RWPE2 (cell line): ENCODE measurements at regions not wholly inside any gene's neighbourhood (a gene's known extent, or its start where the extent isn't known, plus 50 kb on each side); places are given as distances from the start of the nearest gene placed in this dataset.

Experiments
- ATAC-seq: fragments of 200-7000 bp; cut with Tn5 transposase; 3 replicates; pipeline ENCODE4 v1.9.1; 2021; ENCODE audit warnings: low read depth
- DNase-seq: peaks from one replicate; pipeline ENCODE4 v3.0.0-alpha.2; 2020; ENCODE audit warnings: low spot score
- H3K27ac ChIP-seq: fragments of 450-650 bp; 2 replicates; pipeline ENCODE4 v1.5.1; 2017; ENCODE audit warnings: mild to moderate bottlenecking; ENCODE audit not compliant: poor library complexity, severe bottlenecking
- H3K27me3 ChIP-seq: fragments of 250-450 bp; sonication (Bioruptor Pico); 2 replicates; pipeline ENCODE4 v1.5.1; 2021; ENCODE audit warnings: mild to moderate bottlenecking, moderate library complexity; ENCODE audit not compliant: insufficient read depth, poor library complexity, severe bottlenecking
- H3K36me3 ChIP-seq: fragments of 250-450 bp; sonication (Bioruptor Pico); 2 replicates; pipeline ENCODE4 v1.5.1; 2020; ENCODE audit warnings: low read depth, mild to moderate bottlenecking, moderate library complexity
- H3K4me1 ChIP-seq: fragments of 250-450 bp; sonication (Bioruptor Pico); 2 replicates; pipeline ENCODE4 v1.5.1; 2021; ENCODE audit warnings: mild to moderate bottlenecking, moderate library complexity; ENCODE audit not compliant: insufficient read depth, poor library complexity, severe bottlenecking
- H3K4me3 ChIP-seq: fragments of 250-450 bp; sonication (Bioruptor Pico); 2 replicates; pipeline ENCODE4 v1.5.1; 2021; ENCODE audit warnings: mild to moderate bottlenecking, moderate library complexity; ENCODE audit not compliant: severe bottlenecking
- H3K9me3 ChIP-seq: fragments of 250-450 bp; sonication (Bioruptor Pico); 2 replicates; pipeline ENCODE4 v1.5.1; 2021; ENCODE audit warnings: mild to moderate bottlenecking, moderate library complexity; ENCODE audit not compliant: severe bottlenecking
- TF ChIP-seq, protein P1 (sequence below): fragments of 450-650 bp; IDR thresholded peaks from one replicate; pipeline ENCODE4 v1.5.1; 2017; ENCODE audit warnings: mild to moderate bottlenecking, moderate library complexity; ENCODE audit not compliant: poor library complexity, severe bottlenecking

DNA sequence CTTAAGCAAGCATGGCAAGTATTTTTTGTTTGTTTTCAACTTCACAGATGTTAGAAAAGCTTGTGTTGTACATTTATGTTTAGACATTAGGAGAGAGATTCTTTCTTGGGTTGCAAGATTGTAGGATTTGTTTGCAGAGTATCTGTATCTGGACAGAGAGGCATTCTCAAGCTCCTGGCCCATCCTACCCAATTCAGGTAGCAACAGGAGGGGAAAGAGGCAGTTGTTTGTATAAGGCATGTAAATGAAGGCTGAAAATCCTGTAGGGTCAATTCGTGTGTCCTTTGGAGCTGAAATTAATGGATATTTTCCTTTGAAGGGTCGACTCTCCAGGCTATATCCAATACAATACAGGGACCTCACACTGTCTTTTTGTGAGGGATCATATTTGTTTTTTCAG, 147.3 kb downstream of the KCNRG start:
- Histone ChIP-seq H3K9me3 (no peaks in the 10 kb centered on the region), H3K4me1 (no peaks in the 10 kb centered on the region), H3K27me3 (no peaks in the 10 kb centered on the region), H3K36me3 (no peaks in the 10 kb centered on the region), H3K27ac (no peak overlapping the region), H3K4me3 (no peak overlapping the region)
- TF ChIP-seq, protein P1, sequence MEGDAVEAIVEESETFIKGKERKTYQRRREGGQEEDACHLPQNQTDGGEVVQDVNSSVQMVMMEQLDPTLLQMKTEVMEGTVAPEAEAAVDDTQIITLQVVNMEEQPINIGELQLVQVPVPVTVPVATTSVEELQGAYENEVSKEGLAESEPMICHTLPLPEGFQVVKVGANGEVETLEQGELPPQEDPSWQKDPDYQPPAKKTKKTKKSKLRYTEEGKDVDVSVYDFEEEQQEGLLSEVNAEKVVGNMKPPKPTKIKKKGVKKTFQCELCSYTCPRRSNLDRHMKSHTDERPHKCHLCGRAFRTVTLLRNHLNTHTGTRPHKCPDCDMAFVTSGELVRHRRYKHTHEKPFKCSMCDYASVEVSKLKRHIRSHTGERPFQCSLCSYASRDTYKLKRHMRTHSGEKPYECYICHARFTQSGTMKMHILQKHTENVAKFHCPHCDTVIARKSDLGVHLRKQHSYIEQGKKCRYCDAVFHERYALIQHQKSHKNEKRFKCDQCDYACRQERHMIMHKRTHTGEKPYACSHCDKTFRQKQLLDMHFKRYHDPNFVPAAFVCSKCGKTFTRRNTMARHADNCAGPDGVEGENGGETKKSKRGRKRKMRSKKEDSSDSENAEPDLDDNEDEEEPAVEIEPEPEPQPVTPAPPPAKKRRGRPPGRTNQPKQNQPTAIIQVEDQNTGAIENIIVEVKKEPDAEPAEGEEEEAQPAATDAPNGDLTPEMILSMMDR = no peak
- DNase-seq (no peak), ATAC-seq (no peak)

GRCh38 chr13:50167224-50167947, 152.1 kb downstream of the KCNRG start:
- Histone ChIP-seq H3K27me3 (no peaks in the 10 kb centered on the region), H3K27ac (no peak overlapping the region), H3K4me1 (no peaks in the 10 kb centered on the region), H3K4me3 (no peak overlapping the region), H3K9me3 (no peaks in the 10 kb centered on the region), H3K36me3 (no peaks in the 10 kb centered on the region)
- TF ChIP-seq, protein P1 = no peak
- DNase-seq (no peak), ATAC-seq (no peak)

DNA sequence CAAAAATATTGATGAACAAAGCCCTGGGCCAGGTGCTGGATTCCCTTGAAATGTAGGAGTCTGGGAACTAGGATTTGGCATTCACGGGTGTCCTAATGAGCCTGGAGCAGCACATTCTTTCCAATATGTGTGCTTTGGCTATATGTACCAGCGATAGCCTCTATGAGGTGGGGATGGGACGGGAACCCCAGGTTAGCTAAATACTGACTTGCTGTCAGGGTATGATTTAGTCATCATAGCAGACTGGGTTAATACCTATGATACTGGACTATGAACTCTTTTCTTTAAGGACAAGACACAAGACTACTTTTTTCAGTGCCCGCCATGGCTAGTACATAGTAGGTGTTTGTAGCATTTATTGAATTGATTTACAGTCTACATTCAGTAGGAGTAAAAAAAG, 152.7 kb downstream of the KCNRG start:
- no peaks in the 10 kb centered on the region for H3K4me1 ChIP-seq
- no peaks in the 10 kb centered on the region for H3K36me3 ChIP-seq
- H3K4me3 ChIP-seq = no peak overlapping the region
- DNase-seq = no peak
- TF ChIP-seq, protein P1 = no peak
- no peak for ATAC-seq
- H3K27me3 ChIP-seq = no peaks in the 10 kb centered on the region
- no peaks in the 10 kb centered on the region for H3K9me3 ChIP-seq
- no peak overlapping the region for H3K27ac ChIP-seq

DNA sequence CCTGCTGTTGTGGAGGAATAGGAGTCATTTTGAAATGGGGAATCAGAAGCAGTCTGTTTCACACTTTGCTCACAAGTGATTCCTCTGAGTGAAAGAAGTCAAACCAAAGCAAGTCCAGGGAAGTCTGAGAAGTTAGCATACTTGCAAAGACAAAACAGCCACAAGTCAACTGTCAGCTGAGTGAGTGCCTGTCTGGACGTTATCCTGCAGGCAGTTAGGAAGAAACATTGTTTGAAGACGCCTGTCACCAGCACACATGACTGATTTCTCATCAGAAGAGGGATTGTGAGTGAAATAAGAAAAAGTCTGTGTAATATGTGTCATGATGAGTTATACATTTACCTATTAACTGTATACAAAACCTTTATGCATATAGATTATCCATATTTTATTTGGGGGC, 153.5 kb downstream of the KCNRG start:
- TF ChIP-seq, protein P1 = no peak
- H3K4me1 ChIP-seq = no peaks in the 10 kb centered on the region
- H3K9me3 ChIP-seq = no peaks in the 10 kb centered on the region
- H3K27me3 ChIP-seq = no peaks in the 10 kb centered on the region
- H3K4me3 ChIP-seq = no peak overlapping the region
- DNase-seq (no peak), ATAC-seq (no peak)
- no peak overlapping the region for H3K27ac ChIP-seq
- no peaks in the 10 kb centered on the region for H3K36me3 ChIP-seq

DNA sequence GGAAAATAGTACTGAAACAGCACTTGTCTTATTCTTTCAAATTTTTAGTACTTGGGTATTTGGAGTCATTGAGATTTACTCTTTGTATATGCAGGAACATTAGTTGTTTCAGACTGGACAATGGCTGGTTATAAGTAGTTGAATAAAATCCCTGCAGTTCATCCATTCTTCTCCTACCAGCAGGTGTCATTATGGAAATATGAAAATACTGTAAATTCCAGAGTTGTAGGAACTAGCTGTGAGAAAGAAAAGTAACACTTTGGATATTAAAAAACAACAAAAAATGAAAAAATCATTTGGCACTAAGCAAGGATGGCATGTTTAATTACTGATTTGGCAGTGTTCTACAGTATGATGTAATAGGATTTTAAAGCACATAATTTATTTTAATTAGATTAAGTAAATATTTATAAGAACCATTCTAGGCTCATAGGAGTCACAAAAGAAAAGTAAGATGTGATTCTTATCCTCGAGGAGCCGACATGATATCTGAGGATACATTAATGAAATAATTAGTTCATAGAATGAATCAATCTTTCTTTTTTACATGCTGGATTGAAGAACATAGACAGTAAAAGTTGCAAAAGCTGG, 155.3 kb downstream of the KCNRG start:
- H3K4me3 ChIP-seq = no peak overlapping the region
- ATAC-seq = no peak

More for the DNA sequence above, 155.3 kb downstream of the KCNRG start:
- no peaks in the 10 kb centered on the region for H3K9me3 ChIP-seq
- no peak overlapping the region for H3K27ac ChIP-seq
- H3K4me1 ChIP-seq = no peaks in the 10 kb centered on the region
- no peak for DNase-seq
- H3K27me3 ChIP-seq = no peaks in the 10 kb centered on the region
- H3K36me3 ChIP-seq = no peaks in the 10 kb centered on the region
- TF ChIP-seq, protein P1 = peak; percentile 50
